Activated naive CD4-positive, alpha-beta T cell treated with anti-CD3 and anti-CD28 coated beads, Interleukin-2, amount 10 ng/mL, durations not matched to agents 7 days and 5 days (primary cell): ENCODE measurements at regions not wholly inside any gene's neighbourhood (a gene's known extent, or its start where the extent isn't known, plus 50 kb on each side); places are given as distances from the start of the nearest gene placed in this dataset.
"Not testable (repeated sequence)": the region's sequence is repeated elsewhere in the genome, so short reads cannot be mapped to it uniquely, and the experiment has no call there.

Experiments used
- CTCF ChIA-PET: fragments of 350-600 bp; sonication (Branson Sonifier 250); formaldehyde crosslinking; loops from one replicate; lab custom pipeline; 2021; ENCODE audit warnings: antibody characterized with exemption; lab: Charles Lee
- DNase-seq: peaks from one replicate; pipeline ENCODE4 v3.0.0-alpha.2; 2020
- H3K27ac Mint-ChIP-seq: one replicate; pipeline ENCODE4 v1.8.0; 2021; ENCODE audit warnings: mild to moderate bottlenecking, moderate library complexity, mixed read lengths
- H3K27me3 Mint-ChIP-seq: one replicate; pipeline ENCODE4 v1.8.0; 2021; ENCODE audit warnings: mild to moderate bottlenecking, mixed read lengths
- H3K36me3 Mint-ChIP-seq: one replicate; pipeline ENCODE4 v1.8.0; 2021; ENCODE audit warnings: mixed read lengths
- H3K4me1 Mint-ChIP-seq: one replicate; pipeline ENCODE4 v1.8.0; 2021; ENCODE audit warnings: mixed read lengths
- H3K4me3 Mint-ChIP-seq: one replicate; pipeline ENCODE4 v1.8.0; 2021; ENCODE audit warnings: mild to moderate bottlenecking, moderate library complexity, mixed read lengths
- H3K9me3 Mint-ChIP-seq: one replicate; pipeline ENCODE4 v1.8.0; 2021; ENCODE audit warnings: mixed read lengths

DNA sequence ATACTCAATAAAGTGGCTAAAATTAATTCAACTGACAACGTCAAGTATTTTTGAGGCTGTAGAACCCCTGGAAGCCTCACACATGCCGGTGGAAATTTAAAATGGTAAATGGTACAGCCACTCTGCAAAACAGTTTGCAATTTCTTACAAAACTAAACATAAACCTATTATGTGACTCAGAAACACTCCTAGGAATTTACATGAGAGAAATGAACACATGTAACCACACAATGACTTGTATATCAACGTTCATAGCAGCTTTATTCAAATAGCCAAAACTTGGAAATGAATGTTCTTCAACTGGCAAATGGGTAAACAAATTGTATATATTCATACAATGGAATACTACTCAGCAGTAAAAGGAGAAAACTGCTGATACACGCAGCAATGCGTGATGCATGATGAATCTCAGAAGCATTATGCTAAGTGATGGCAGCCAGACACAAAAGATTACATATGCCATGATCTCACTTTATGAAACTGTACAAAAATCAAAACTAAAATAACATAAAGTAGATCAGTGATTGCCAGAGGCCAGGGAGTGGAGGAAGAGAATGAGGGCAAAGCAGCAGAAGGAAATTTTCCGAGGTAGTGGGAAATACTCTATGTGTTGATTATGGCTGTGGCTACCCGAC is 112.5 kb downstream of the FAM50B start:
- Mint-ChIP-seq H3K9me3 (peaks cover 3% of the 10 kb centered on the region), H3K4me1 (no peaks in the 10 kb centered on the region), H3K36me3 (no peaks in the 10 kb centered on the region), H3K27ac (no peak overlapping the region), H3K4me3 (no peak overlapping the region), H3K27me3 (peaks cover 7% of the 10 kb centered on the region)
- no peak for DNase-seq
- CTCF ChIA-PET = no interaction called here

GRCh38 chr6:3962291-3963280 is 113.4 kb downstream of the FAM50B start:
- Mint-ChIP-seq H3K4me3 (no peak overlapping the region), H3K36me3 (no peaks in the 10 kb centered on the region), H3K4me1 (no peaks in the 10 kb centered on the region), H3K27me3 (peaks cover 7% of the 10 kb centered on the region), H3K27ac (no peak overlapping the region), H3K9me3 (peaks cover 3% of the 10 kb centered on the region)
- CTCF ChIA-PET = no interaction called here
- no peak for DNase-seq

GRCh38 chr6:3963426-3963825 is 114.3 kb downstream of the FAM50B start:
- peak overlapping the region; percentile 55 for H3K27ac Mint-ChIP-seq
- CTCF ChIA-PET = no interaction called here
- H3K4me1 Mint-ChIP-seq = no peaks in the 10 kb centered on the region
- H3K9me3 Mint-ChIP-seq = no peaks in the 10 kb centered on the region
- peaks cover 7% of the 10 kb centered on the region for H3K27me3 Mint-ChIP-seq
- DNase-seq = no peak
- H3K4me3 Mint-ChIP-seq = no peak overlapping the region
- H3K36me3 Mint-ChIP-seq = no peaks in the 10 kb centered on the region

- Mint-ChIP-seq H3K4me1 (no peaks in the 10 kb centered on the region), H3K4me3 (no peak overlapping the region), H3K27me3 (peaks cover 4% of the 10 kb centered on the region), H3K27ac (no peak overlapping the region), H3K36me3 (no peaks in the 10 kb centered on the region), H3K9me3 (no peaks in the 10 kb centered on the region)
- CTCF ChIA-PET = interaction anchor here (0.6 kb wide), 1 partner anchor 705 kb away, joined by 4 read pairs; no protein-coding TSS in a partner anchor
- DNase-seq = no peak
Observed at GRCh38 chr6:3965071-3965718, 113.7 kb downstream of the FAM217A start.

DNA sequence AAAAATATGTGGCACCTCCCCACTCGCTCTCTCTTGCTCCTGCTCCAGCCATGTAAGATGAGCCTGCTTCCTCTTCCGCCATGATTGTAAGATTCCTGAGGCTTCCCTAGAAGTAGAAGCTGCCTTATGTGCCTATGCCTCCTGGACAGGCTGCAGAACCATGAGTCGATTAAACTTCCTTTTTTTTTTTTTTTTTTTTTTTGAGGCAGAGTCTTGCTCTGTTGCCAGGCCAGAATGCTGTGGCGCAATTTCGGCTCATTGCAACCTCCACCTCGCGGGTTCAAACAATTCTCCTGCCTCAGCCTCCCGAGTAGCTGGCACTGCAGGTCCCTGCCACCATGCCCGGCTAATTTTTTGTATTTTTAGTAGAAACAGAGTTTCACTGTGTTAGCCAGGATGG is 112.5 kb downstream of the FAM217A start:
- H3K4me3 Mint-ChIP-seq = no peak overlapping the region
- no peak overlapping the region for H3K27ac Mint-ChIP-seq
- DNase-seq = no peak
- no peaks in the 10 kb centered on the region for H3K4me1 Mint-ChIP-seq
- CTCF ChIA-PET = interaction anchor here (1.7 kb wide), 1 partner anchor 12 kb away, joined by 4 read pairs; no protein-coding TSS in a partner anchor
- H3K36me3 Mint-ChIP-seq = no peaks in the 10 kb centered on the region
- no peaks in the 10 kb centered on the region for H3K9me3 Mint-ChIP-seq
- H3K27me3 Mint-ChIP-seq = no peaks in the 10 kb centered on the region

DNA sequence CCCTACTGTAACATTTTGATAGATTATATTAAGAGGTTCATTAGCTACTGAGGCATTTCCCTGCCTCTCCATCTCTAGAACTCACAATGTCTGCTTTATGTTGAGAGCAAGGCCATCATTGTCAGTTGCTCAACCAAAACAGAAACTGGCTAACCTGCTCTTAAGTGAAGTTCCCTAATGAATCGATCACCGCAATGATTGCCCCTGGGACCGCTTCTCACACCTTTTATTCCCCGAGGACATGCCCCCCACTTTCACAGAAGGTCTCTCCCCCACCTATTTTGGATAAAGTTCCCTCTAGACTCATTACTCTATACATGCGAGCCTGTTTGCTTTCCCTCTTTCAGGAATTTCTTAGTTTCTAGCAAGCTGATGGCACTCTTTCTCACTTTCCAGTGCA is 108.8 kb downstream of the FAM217A start:
- CTCF ChIA-PET = interaction anchor here (1.9 kb wide), 1 partner anchor 9 kb away, joined by 10 read pairs; no protein-coding TSS in a partner anchor
- no peaks in the 10 kb centered on the region for H3K9me3 Mint-ChIP-seq
- H3K27me3 Mint-ChIP-seq = peaks cover 12% of the 10 kb centered on the region
- no peaks in the 10 kb centered on the region for H3K36me3 Mint-ChIP-seq
- no peaks in the 10 kb centered on the region for H3K4me1 Mint-ChIP-seq
- H3K4me3 Mint-ChIP-seq = no peak overlapping the region
- DNase-seq = no peak
- H3K27ac Mint-ChIP-seq = no peak overlapping the region

- H3K4me3 Mint-ChIP-seq, H3K36me3 Mint-ChIP-seq, DNase-seq, H3K4me1 Mint-ChIP-seq, H3K9me3 Mint-ChIP-seq, CTCF ChIA-PET, H3K27ac Mint-ChIP-seq: not testable (repeated sequence)
- peaks cover 31% of the 10 kb centered on the region for H3K27me3 Mint-ChIP-seq
Observed at GRCh38 chr6:3973152-3973551, 105.8 kb downstream of the FAM217A start.

DNA sequence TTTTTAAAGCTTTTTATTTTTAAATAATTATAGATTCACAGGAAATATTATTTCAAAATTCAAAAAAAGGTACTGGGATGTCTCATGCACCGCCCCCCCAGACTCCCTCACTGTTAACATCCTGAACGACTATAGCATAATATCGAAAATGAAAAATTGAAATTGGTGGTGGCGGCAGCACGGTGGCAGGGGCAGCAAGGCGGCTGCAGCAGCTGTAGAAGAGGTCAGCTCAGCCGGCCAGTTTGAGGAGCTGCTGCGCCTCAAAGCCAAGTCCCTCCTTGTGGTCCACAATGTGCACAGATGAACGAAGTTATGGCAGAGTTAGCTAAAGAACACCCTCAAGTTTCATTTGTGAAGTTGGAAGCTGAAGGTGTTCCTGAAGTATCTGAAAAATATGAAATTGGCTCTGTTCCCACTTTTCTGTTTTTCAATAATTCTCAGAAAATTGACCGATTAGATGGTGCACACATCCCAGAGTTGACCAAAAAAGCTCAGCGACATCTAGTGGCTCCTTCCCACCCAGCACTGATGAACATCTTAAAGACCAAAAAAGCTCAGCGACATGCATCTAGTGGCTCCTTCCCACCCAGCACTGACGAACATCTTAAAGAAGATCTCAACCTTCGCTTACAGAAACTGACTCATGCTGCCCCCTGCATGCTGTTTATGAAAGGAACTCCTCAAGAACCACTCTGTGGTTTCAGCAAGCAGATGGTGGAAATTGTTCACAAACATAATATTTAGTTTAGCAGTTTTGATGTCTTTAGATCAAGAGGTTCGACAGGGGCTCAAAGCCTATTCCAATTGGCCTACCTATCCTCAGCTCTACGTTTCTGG is 100.8 kb downstream of the FAM217A start:
- no peak overlapping the region for H3K27ac Mint-ChIP-seq
- no peaks in the 10 kb centered on the region for H3K9me3 Mint-ChIP-seq
- peaks cover 2% of the 10 kb centered on the region for H3K36me3 Mint-ChIP-seq
- peak; percentile 61 for DNase-seq
- peaks cover 7% of the 10 kb centered on the region for H3K4me1 Mint-ChIP-seq
- no peak overlapping the region for H3K4me3 Mint-ChIP-seq
- peaks cover 29% of the 10 kb centered on the region for H3K27me3 Mint-ChIP-seq
- CTCF ChIA-PET = interaction anchor here (0.7 to 4.2 kb wide), 30 partner anchors 9 to 698 kb away, joined by 3 to 52 read pairs (median 4); partner anchors contain the start of gene FAM50B

DNA sequence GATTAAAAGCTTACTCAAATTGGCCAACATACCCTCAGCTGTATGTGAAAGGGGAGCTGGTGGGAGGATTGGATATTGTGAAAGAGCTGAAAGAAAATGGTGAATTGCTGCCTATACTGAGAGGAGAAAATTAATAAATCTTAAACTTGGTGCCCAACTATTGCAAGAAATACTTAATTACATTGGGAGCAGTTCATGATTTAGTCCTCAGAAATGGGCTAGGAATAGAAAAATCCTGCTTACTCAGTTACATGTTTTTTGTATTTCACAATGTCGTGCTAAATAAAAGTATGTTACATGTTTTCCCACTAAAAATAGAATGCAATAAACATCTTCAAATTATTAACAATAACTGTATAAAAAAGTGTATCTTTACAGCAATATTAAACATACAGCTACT is 100.0 kb downstream of the FAM217A start:
- peaks cover 28% of the 10 kb centered on the region for H3K27me3 Mint-ChIP-seq
- not testable (repeated sequence) for H3K4me3 Mint-ChIP-seq, H3K36me3 Mint-ChIP-seq, H3K4me1 Mint-ChIP-seq, H3K27ac Mint-ChIP-seq, H3K9me3 Mint-ChIP-seq, DNase-seq
- CTCF ChIA-PET = interaction anchor here (0.9 to 4.2 kb wide), 20 partner anchors 10 to 695 kb away, joined by 3 to 52 read pairs (median 6); partner anchors contain the start of gene FAM50B

DNA sequence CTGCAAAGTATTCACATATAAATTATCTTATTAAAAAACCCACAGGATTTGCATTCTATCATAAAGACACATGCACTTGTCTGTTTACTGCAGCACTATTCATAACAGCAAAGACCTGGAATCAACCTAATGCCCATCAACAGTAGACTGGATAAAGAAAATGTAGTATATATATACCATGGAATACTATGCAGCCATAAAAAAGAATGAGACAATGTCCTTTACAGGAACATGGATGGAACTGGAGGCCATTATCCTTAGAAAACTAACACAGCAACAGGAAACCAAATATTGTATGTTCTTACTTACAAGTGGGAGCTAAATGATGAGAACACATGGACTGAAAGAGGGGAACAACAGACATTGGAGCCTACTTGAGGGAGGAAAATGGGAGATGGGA is 97.0 kb downstream of the FAM217A start:
- no peak for DNase-seq
- Mint-ChIP-seq H3K36me3 (peaks cover 2% of the 10 kb centered on the region), H3K4me3 (no peak overlapping the region), H3K27ac (no peak overlapping the region), H3K4me1 (peaks cover 7% of the 10 kb centered on the region), H3K9me3 (no peaks in the 10 kb centered on the region), H3K27me3 (peaks cover 11% of the 10 kb centered on the region)
- CTCF ChIA-PET = interaction anchor here (1.0 kb wide), 1 partner anchor 233 kb away, joined by 4 read pairs; no protein-coding TSS in a partner anchor

DNA sequence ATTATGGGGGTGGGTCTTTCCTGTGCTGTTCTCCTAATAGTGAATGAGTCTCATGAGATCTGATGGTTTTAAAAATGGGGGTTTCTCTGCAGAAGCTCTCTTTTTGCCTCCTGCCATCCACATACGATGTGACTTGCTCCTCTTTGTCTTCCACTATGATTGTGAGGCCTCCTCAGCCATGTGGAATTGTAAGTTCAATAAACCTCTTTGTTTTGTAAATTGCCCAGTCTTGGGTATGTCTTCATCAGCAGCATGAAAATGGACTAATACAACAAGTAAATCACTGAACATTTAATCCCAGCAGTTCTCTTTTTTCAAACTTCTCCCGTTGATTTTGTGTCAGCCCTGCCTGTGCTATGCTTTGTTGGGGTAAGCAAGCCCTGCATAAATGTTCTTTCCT is 95.2 kb downstream of the FAM217A start:
- Mint-ChIP-seq H3K27ac (no peak overlapping the region), H3K9me3 (no peaks in the 10 kb centered on the region), H3K4me1 (no peaks in the 10 kb centered on the region), H3K27me3 (no peaks in the 10 kb centered on the region), H3K4me3 (no peak overlapping the region), H3K36me3 (peaks cover 2% of the 10 kb centered on the region)
- CTCF ChIA-PET = no interaction called here
- DNase-seq = no peak

DNA sequence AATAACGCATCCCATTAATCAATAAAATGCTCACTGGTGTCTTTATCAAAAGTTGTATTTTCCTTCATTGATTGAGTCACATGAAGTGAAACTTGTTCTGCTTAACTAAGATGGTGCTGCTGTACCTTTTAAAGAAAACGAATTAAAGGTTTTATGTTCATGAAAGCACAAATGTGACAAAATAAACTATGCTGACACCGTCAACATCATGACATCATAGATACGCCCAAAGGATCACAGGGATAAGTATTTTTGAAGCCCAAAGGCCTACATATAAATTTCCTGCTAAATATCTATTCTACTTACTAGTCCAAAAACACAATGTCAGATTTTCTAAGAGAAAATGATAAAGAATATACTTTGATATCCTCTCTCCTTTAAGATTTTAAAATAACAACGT is 94.4 kb downstream of the FAM217A start:
- H3K27ac Mint-ChIP-seq = no peak overlapping the region
- H3K4me1 Mint-ChIP-seq = no peaks in the 10 kb centered on the region
- DNase-seq = no peak
- CTCF ChIA-PET = no interaction called here
- peaks cover 2% of the 10 kb centered on the region for H3K36me3 Mint-ChIP-seq
- H3K9me3 Mint-ChIP-seq = no peaks in the 10 kb centered on the region
- H3K27me3 Mint-ChIP-seq = no peaks in the 10 kb centered on the region
- H3K4me3 Mint-ChIP-seq = no peak overlapping the region

GRCh38 chr6:3986241-3986640 is 92.7 kb downstream of the FAM217A start:
- Mint-ChIP-seq H3K27ac (no peak overlapping the region), H3K4me1 (peaks cover 5% of the 10 kb centered on the region), H3K27me3 (no peaks in the 10 kb centered on the region), H3K9me3 (no peaks in the 10 kb centered on the region), H3K36me3 (peaks cover 2% of the 10 kb centered on the region), H3K4me3 (no peak overlapping the region)
- CTCF ChIA-PET = interaction anchor here (0.6 to 1.6 kb wide), 6 partner anchors 8 to 245 kb away, joined by 3 to 8 read pairs (median 3); partner anchors contain the start of gene FAM50B
- no peak for DNase-seq
